ENCODE measurements at regions not wholly inside any gene's neighbourhood (a gene's known extent, or its start where the extent isn't known, plus 50 kb on each side); places are given as distances from the start of the nearest gene placed in this dataset.

DNA sequence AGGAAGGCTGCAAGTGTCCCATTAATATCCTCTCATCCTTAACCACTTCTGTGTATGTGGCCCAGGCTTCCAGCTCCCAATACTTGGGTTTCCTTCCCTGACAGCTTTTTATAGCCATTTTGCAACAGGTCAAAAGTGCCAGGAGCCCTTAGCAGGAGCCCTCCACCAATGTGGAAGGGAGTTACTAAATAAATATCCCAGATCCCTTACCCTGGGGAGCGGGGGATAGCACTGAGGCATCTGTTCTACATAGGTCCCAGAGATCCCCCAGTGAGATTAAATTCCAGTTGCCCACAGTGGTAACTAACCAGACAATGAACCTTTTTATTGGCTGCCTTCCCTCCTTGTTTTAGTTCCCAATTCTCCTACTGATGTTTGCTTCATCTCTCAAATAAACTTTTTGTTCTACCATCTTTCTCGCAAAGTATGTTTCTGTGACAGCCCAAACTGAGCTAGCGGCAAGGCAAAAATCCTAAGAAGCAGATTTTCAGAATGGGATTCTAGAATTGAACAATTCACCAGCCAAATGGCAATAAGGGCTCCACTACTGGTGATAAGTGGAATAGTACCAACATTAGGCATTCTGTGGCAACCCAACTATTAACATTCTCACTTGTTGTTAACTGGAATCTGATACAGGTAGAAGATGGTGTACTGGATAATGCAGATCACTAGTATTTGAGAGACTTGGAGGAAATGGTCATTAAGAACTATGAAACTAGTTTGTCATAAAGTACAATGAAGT lies 83.9 kb upstream of the MAPRE2 start:
- TF ChIP-seq CTCF (IDR thresholded peaks at IDR 0.05; ENCODE audit: low read depth, low read length), result no peak
- no peak for DNase-seq (ENCODE audit: extremely low read depth, low read depth)

DNA sequence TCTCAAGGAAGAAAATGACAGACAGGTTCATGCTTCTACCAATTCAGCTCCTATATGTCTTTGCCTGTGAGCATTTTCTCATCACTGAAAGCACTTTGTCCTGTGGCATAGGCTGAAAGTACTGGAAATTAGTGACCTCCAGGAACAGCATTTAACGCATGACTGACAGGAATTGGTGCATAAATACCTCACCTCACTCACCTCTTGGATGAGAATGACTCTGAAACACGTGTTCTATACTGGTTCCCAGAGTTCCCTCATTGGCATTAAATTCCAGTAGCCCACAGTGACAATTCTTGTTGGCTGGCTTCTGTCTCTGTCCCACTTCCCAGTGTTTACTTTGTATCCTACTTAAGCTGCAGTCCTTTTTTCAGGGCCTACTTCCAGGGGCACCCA lies 83.4 kb upstream of the MAPRE2 start:
- DNase-seq (ENCODE audit: extremely low read depth, low read depth), result no peak
- no peak for TF ChIP-seq CTCF (IDR thresholded peaks at IDR 0.05; ENCODE audit: low read depth, low read length)

- TF ChIP-seq CTCF (IDR thresholded peaks at IDR 0.05; ENCODE audit: low read depth, low read length), result no peak
- no peak for DNase-seq (ENCODE audit: extremely low read depth, low read depth)
These were observed 81.9 kb upstream of the MAPRE2 start for GRCh38 chr18:34959211-34959829.

DNA sequence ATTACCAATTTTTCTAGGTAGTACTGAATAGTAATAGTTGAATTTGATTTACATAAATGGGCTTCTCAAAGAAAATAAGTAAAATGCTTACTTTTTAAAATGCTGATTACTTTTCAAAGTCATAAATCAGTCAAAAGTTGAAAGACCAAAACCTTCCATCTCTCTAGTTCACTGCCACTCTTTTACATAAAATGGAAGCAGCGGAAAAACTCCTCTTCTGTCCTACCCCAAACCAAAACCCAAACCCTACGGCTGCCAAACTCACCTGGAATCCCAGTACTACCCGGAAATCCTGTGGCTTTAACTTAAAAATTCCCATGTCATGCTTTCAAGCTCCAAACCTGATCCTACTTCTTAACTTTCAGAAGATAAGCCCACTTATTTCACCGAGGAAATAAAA lies 81.2 kb upstream of the MAPRE2 start:
- TF ChIP-seq CTCF (IDR thresholded peaks at IDR 0.05; ENCODE audit: low read depth, low read length), result no peak
- no peak for DNase-seq (ENCODE audit: extremely low read depth, low read depth)

DNA sequence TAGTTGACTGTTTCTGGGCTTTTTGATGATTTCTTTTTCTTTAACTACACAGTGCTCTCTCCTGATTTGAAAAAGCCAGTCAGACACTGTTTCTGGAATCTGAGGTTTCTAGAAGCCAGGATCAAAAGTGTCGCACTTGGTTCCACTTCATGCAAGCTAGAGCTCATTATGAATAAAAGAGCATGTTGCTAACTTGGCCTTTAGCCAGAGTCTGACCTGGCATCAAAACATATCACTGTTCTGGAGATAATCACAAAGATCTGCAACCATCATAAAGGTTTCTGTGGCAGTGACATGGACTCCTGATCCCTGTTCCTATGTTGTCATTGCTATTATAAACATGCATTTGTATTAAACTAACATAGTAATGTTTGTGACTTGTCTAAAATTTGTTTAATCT lies 76.1 kb upstream of the MAPRE2 start:
- DNase-seq (ENCODE audit: extremely low read depth, low read depth), result no peak
- no peak for TF ChIP-seq CTCF (IDR thresholded peaks at IDR 0.05; ENCODE audit: low read depth, low read length)

DNA sequence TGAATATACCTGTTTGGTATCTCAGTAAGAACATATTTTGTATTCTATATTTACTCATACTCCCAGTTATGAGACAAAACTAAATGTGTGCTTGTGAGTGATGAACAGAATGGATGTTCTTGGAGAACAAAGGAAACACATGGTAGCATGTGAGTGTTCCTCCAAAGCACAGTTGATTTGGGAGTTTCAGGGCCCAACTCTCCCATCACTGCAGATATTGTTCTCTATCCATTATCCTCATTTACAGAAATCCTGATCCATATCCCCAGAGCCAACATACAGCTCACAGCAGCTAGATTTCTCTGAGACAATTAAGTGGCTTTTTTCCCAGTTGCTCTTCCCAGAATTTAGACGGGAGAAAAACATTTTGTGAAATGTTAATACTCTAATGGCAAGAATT lies 75.6 kb upstream of the MAPRE2 start:
- no peak for DNase-seq (ENCODE audit: extremely low read depth, low read depth)
- TF ChIP-seq CTCF (IDR thresholded peaks at IDR 0.05; ENCODE audit: low read depth, low read length), result no peak

DNA sequence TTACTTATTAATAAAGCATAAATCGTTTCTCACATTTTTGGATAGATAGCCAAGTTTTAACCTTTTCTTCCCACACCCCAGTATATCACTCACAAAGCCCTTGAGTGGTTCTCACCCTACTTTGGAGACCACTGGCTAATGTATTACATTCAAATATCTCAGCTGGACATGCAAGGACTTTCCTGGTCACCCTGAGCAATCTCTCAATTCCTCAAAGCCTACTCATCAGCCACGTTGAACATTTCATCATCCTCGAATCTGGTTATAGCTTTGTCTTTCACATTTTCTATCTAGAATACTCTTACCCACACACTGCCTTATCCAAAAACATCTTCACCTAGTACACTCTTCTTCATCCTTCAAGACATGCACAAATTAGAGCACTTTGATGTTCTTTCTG lies 71.1 kb upstream of the MAPRE2 start:
- no peak for DNase-seq (ENCODE audit: extremely low read depth, low read depth)
- TF ChIP-seq CTCF (IDR thresholded peaks at IDR 0.05; ENCODE audit: low read depth, low read length), result no peak
